ENCODE measurements at regions not wholly inside any gene's neighbourhood (a gene's known extent, or its start where the extent isn't known, plus 50 kb on each side); places are given as distances from the start of the nearest gene placed in this dataset.

- in situ Hi-C loops (cut with HindIII; ENCODE audit: low sequenced_read_pairs), result no loop called here
Measured at GRCh38 chr4:123966990-123967769, 570.6 kb downstream of the SPRY1 start.

GRCh38 chr4:123972031-123972430, 575.4 kb downstream of the SPRY1 start:
- in situ Hi-C loops (cut with HindIII; ENCODE audit: low sequenced_read_pairs), result no loop called here

- in situ Hi-C loops (cut with HindIII; ENCODE audit: low sequenced_read_pairs), result no loop called here
Measured at GRCh38 chr4:123974386-123975149, 578.0 kb downstream of the SPRY1 start.

GRCh38 chr4:123976285-123976684, 579.7 kb downstream of the SPRY1 start:
- in situ Hi-C loops (cut with HindIII; ENCODE audit: low sequenced_read_pairs), result no loop called here

- in situ Hi-C loops (cut with HindIII; ENCODE audit: low sequenced_read_pairs), result no loop called here
Measured at GRCh38 chr4:123976819-123977218, 580.2 kb downstream of the SPRY1 start.

GRCh38 chr4:123977641-123978081, 581.1 kb downstream of the SPRY1 start:
- in situ Hi-C loops (cut with HindIII; ENCODE audit: low sequenced_read_pairs), result no loop called here

GRCh38 chr4:123978637-123979036, 582.0 kb downstream of the SPRY1 start:
- in situ Hi-C loops (cut with HindIII; ENCODE audit: low sequenced_read_pairs), result no loop called here

- in situ Hi-C loops (cut with HindIII; ENCODE audit: low sequenced_read_pairs), result no loop called here
Measured at GRCh38 chr4:123980736-123981300, 584.2 kb downstream of the SPRY1 start.

- in situ Hi-C loops (cut with HindIII; ENCODE audit: low sequenced_read_pairs), result no loop called here
Measured at GRCh38 chr4:123984886-123985285, 588.3 kb downstream of the SPRY1 start.

- in situ Hi-C loops (cut with HindIII; ENCODE audit: low sequenced_read_pairs), result no loop called here
Measured at GRCh38 chr4:123986268-123986798, 589.7 kb downstream of the SPRY1 start.

- in situ Hi-C loops (cut with HindIII; ENCODE audit: low sequenced_read_pairs), result no loop called here
Measured at GRCh38 chr4:123987408-123987807, 590.8 kb downstream of the SPRY1 start.

GRCh38 chr4:123990310-123990870, 593.8 kb downstream of the SPRY1 start:
- in situ Hi-C loops (cut with HindIII; ENCODE audit: low sequenced_read_pairs), result no loop called here

GRCh38 chr4:123994917-123995316, 598.3 kb downstream of the SPRY1 start:
- in situ Hi-C loops (cut with HindIII; ENCODE audit: low sequenced_read_pairs), result no loop called here

GRCh38 chr4:123995936-123996335, 599.3 kb downstream of the SPRY1 start:
- in situ Hi-C loops (cut with HindIII; ENCODE audit: low sequenced_read_pairs), result no loop called here

GRCh38 chr4:123996718-123997510, 600.3 kb downstream of the SPRY1 start:
- in situ Hi-C loops (cut with HindIII; ENCODE audit: low sequenced_read_pairs), result no loop called here

GRCh38 chr4:123997776-123998449, 601.3 kb downstream of the SPRY1 start:
- in situ Hi-C loops (cut with HindIII; ENCODE audit: low sequenced_read_pairs), result no loop called here

GRCh38 chr4:124000233-124000632, 603.6 kb downstream of the SPRY1 start:
- in situ Hi-C loops (cut with HindIII; ENCODE audit: low sequenced_read_pairs), result no loop called here

GRCh38 chr4:124015766-124016165, 619.2 kb downstream of the SPRY1 start:
- in situ Hi-C loops (cut with HindIII; ENCODE audit: low sequenced_read_pairs), result no loop called here

GRCh38 chr4:124017185-124017785, 620.7 kb downstream of the SPRY1 start:
- in situ Hi-C loops (cut with HindIII; ENCODE audit: low sequenced_read_pairs), result no loop called here
